IMR-90 (cell line): ENCODE measurements at regions not wholly inside any gene's neighbourhood (a gene's known extent, or its start where the extent isn't known, plus 50 kb on each side); places are given as distances from the start of the nearest gene placed in this dataset.

ENCODE experiments used
- CHD1 ChIP-seq: IDR thresholded peaks from 2 replicates; pipeline ENCODE4 v1.6.1; 2012; ENCODE audit warnings: low read depth, low read length, improper control_type of control experiment
- FOS ChIP-seq: fragments of 150-350 bp; IDR thresholded peaks from 2 replicates; pipeline ENCODE4 v1.6.1; 2016; ENCODE audit warnings: low read depth, low read length
- MAFK ChIP-seq: IDR thresholded peaks from 2 replicates; pipeline ENCODE4 v1.6.1; 2012; ENCODE audit warnings: low read depth, low read length, improper control_type of control experiment
- NFE2L2 ChIP-seq: fragments of 150-350 bp; IDR thresholded peaks from 2 replicates; pipeline ENCODE4 v1.6.1; 2016; ENCODE audit warnings: low read depth, mild to moderate bottlenecking, low read length
- POLR2A ChIP-seq: IDR thresholded peaks from 2 replicates; pipeline ENCODE4 v1.6.1; 2012; ENCODE audit warnings: mild to moderate bottlenecking, low read depth, low read length
- RAD21 ChIP-seq: IDR thresholded peaks from 2 replicates; pipeline ENCODE4 v1.6.1; 2012; ENCODE audit warnings: low read length, improper control_type of control experiment
- RCOR1 ChIP-seq: IDR thresholded peaks from 2 replicates; pipeline ENCODE4 v1.6.1; 2012; ENCODE audit warnings: mild to moderate bottlenecking, low read length, improper control_type of control experiment; ENCODE audit not compliant: insufficient replicate concordance
- RFX5 ChIP-seq: IDR thresholded peaks from 2 replicates; pipeline ENCODE4 v1.8.0; 2012; ENCODE audit warnings: low read depth, mild to moderate bottlenecking, low read length, moderate library complexity
- SMC3 ChIP-seq: fragments of 150-350 bp; IDR thresholded peaks from 2 replicates; pipeline ENCODE4 v1.6.1; 2016; ENCODE audit warnings: low read depth, mild to moderate bottlenecking, antibody characterized with exemption, low read length, moderate library complexity
- TF ChIP-seq, protein P1 (sequence below): conservative IDR thresholded peaks from 2 replicates; pipeline ENCODE4 v1.5.1; 2012; ENCODE audit warnings: mild to moderate bottlenecking, low read depth, low read length, improper control_type of control experiment
- TF ChIP-seq, protein P2 (sequence below): fragments of 150-350 bp; IDR thresholded peaks from 2 replicates; pipeline ENCODE4 v1.6.1; 2017; ENCODE audit warnings: mild to moderate bottlenecking, antibody characterized with exemption, low read length, low read depth

GRCh38 chr6:145372671-145373151, 362.6 kb downstream of the EPM2A start:
- TF ChIP-seq RAD21 (no peak), CHD1 (no peak), POLR2A (no peak), FOS (no peak), RFX5 (no peak), SMC3 (no peak), RCOR1 (no peak), NFE2L2 (no peak), MAFK (no peak)
- TF ChIP-seq, protein P1, sequence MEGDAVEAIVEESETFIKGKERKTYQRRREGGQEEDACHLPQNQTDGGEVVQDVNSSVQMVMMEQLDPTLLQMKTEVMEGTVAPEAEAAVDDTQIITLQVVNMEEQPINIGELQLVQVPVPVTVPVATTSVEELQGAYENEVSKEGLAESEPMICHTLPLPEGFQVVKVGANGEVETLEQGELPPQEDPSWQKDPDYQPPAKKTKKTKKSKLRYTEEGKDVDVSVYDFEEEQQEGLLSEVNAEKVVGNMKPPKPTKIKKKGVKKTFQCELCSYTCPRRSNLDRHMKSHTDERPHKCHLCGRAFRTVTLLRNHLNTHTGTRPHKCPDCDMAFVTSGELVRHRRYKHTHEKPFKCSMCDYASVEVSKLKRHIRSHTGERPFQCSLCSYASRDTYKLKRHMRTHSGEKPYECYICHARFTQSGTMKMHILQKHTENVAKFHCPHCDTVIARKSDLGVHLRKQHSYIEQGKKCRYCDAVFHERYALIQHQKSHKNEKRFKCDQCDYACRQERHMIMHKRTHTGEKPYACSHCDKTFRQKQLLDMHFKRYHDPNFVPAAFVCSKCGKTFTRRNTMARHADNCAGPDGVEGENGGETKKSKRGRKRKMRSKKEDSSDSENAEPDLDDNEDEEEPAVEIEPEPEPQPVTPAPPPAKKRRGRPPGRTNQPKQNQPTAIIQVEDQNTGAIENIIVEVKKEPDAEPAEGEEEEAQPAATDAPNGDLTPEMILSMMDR = no peak
- TF ChIP-seq, protein P2, sequence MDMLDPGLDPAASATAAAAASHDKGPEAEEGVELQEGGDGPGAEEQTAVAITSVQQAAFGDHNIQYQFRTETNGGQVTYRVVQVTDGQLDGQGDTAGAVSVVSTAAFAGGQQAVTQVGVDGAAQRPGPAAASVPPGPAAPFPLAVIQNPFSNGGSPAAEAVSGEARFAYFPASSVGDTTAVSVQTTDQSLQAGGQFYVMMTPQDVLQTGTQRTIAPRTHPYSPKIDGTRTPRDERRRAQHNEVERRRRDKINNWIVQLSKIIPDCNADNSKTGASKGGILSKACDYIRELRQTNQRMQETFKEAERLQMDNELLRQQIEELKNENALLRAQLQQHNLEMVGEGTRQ = no peak
